HEK293 (cell line): ENCODE measurements at regions not wholly inside any gene's neighbourhood (a gene's known extent, or its start where the extent isn't known, plus 50 kb on each side); places are given as distances from the start of the nearest gene placed in this dataset.

ENCODE experiments used
- ZNF138 ChIP-seq: fragments of 450-650 bp; formaldehyde crosslinking; IDR thresholded peaks from 2 replicates; pipeline ENCODE4 v1.5.1; 2016; ENCODE audit warnings: missing biosample characterization, missing genetic modification characterization, borderline replicate concordance
- ZNF624 ChIP-seq: fragments of 450-650 bp; formaldehyde crosslinking; IDR thresholded peaks from 2 replicates; pipeline ENCODE4 v1.5.1; 2017; ENCODE audit warnings: missing biosample characterization, missing genetic modification characterization

GRCh38 chr21:27300770-27301169, 333.9 kb upstream of the ADAMTS5 start:
- TF ChIP-seq ZNF624 (tag by site-specific recombination) (no peak), ZNF138 (tag by site-specific recombination) (no peak)
